ENCODE measurements at regions not wholly inside any gene's neighbourhood (a gene's known extent, or its start where the extent isn't known, plus 50 kb on each side); places are given as distances from the start of the nearest gene placed in this dataset.

- no peak for FAIRE-seq
Measured at GRCh38 chr13:99053636-99054233, 75.9 kb upstream of the DOCK9 start.

GRCh38 chr13:99055281-99055680, 77.4 kb upstream of the DOCK9 start:
- FAIRE-seq (no peak), DNase-seq (ENCODE audit: insufficient read length, low spot score) (no peak)

More at GRCh38 chr13:99053636-99054233, 75.9 kb upstream of the DOCK9 start:
- DNase-seq (ENCODE audit: insufficient read length, low spot score): no peak

- FAIRE-seq: no peak
- DNase-seq (ENCODE audit: insufficient read length, low spot score): no peak
Measured at GRCh38 chr13:99055735-99056134, 77.9 kb upstream of the DOCK9 start.

- DNase-seq (ENCODE audit: insufficient read length, low spot score) (no peak), FAIRE-seq (no peak)
Measured at GRCh38 chr13:99056381-99057014, 78.6 kb upstream of the DOCK9 start.

GRCh38 chr13:99057310-99057975, 79.6 kb upstream of the DOCK9 start:
- no peak for DNase-seq (ENCODE audit: insufficient read length, low spot score)
- no peak for FAIRE-seq

GRCh38 chr13:99058527-99059495, 80.9 kb upstream of the DOCK9 start:
- FAIRE-seq: no peak
- no peak for DNase-seq (ENCODE audit: insufficient read length, low spot score)

GRCh38 chr13:99059498-99060075, 81.7 kb upstream of the DOCK9 start:
- FAIRE-seq (no peak), DNase-seq (ENCODE audit: insufficient read length, low spot score) (no peak)

- DNase-seq (ENCODE audit: insufficient read length, low spot score) (no peak), FAIRE-seq (no peak)
Measured at GRCh38 chr13:99061411-99061810, 83.5 kb upstream of the DOCK9 start.

GRCh38 chr13:99062593-99062992, 84.7 kb upstream of the DOCK9 start:
- FAIRE-seq: no peak
- no peak for DNase-seq (ENCODE audit: insufficient read length, low spot score)

- DNase-seq (ENCODE audit: insufficient read length, low spot score) (no peak), FAIRE-seq (no peak)
Measured at GRCh38 chr13:99063178-99063577, 85.3 kb upstream of the DOCK9 start.

GRCh38 chr13:99063952-99064351, 86.1 kb upstream of the DOCK9 start:
- DNase-seq (ENCODE audit: insufficient read length, low spot score) (no peak), FAIRE-seq (no peak)

GRCh38 chr13:99064624-99065234, 86.9 kb upstream of the DOCK9 start:
- DNase-seq (ENCODE audit: insufficient read length, low spot score): no peak
- FAIRE-seq: no peak

- FAIRE-seq: no peak
Measured at GRCh38 chr13:99065235-99066015, 87.6 kb upstream of the DOCK9 start.

GRCh38 chr13:99066219-99066618, 88.4 kb upstream of the DOCK9 start:
- DNase-seq (ENCODE audit: insufficient read length, low spot score) (no peak), FAIRE-seq (no peak)

More at GRCh38 chr13:99065235-99066015, 87.6 kb upstream of the DOCK9 start:
- no peak for DNase-seq (ENCODE audit: insufficient read length, low spot score)

- no peak for DNase-seq (ENCODE audit: insufficient read length, low spot score)
Measured at GRCh38 chr13:99067159-99067985, 89.5 kb upstream of the DOCK9 start.

GRCh38 chr13:99071211-99071610, 93.3 kb upstream of the DOCK9 start:
- DNase-seq (ENCODE audit: insufficient read length, low spot score) (no peak), FAIRE-seq (no peak)

More at GRCh38 chr13:99067159-99067985, 89.5 kb upstream of the DOCK9 start:
- no peak for FAIRE-seq

- DNase-seq (ENCODE audit: insufficient read length, low spot score) (no peak), FAIRE-seq (no peak)
Measured at GRCh38 chr13:99071666-99072065, 93.8 kb upstream of the DOCK9 start.

GRCh38 chr13:99072356-99072755, 94.5 kb upstream of the DOCK9 start:
- DNase-seq (ENCODE audit: insufficient read length, low spot score): no peak

More at GRCh38 chr13:99072356-99072755, 94.5 kb upstream of the DOCK9 start:
- no peak for FAIRE-seq
